ENCODE measurements at regions not wholly inside any gene's neighbourhood (a gene's known extent, or its start where the extent isn't known, plus 50 kb on each side); places are given as distances from the start of the nearest gene placed in this dataset.

DNA sequence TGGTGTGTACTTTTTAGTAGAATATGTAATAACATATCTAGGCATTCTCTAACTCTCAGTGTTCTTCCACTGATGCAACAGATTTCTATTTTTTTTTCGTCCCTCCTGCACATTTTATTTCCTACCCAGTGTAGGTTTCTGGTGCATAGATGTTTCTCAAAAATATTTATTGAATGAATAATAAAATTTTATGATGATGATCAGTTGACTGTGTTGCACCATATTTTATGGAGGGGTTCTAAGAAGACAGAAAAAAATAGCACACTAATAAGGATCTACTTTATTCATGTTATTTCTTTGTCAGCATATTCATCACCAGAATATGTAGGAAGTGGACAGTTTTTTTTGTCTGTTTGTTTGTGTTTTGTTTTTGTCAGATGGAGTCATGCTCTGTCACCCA is 2529.3 kb downstream of the ARAP2 start:
- no peak overlapping the region for H3K27ac ChIP-seq (ENCODE audit: low read depth, low read length, poor library complexity, severe bottlenecking)
- no peak overlapping the region for H2AFZ ChIP-seq (ENCODE audit: low read length)
- no peaks in the 10 kb centered on the region for H3K9me2 ChIP-seq (ENCODE audit: insufficient read depth, low read length)
- TF ChIP-seq, protein P1, sequence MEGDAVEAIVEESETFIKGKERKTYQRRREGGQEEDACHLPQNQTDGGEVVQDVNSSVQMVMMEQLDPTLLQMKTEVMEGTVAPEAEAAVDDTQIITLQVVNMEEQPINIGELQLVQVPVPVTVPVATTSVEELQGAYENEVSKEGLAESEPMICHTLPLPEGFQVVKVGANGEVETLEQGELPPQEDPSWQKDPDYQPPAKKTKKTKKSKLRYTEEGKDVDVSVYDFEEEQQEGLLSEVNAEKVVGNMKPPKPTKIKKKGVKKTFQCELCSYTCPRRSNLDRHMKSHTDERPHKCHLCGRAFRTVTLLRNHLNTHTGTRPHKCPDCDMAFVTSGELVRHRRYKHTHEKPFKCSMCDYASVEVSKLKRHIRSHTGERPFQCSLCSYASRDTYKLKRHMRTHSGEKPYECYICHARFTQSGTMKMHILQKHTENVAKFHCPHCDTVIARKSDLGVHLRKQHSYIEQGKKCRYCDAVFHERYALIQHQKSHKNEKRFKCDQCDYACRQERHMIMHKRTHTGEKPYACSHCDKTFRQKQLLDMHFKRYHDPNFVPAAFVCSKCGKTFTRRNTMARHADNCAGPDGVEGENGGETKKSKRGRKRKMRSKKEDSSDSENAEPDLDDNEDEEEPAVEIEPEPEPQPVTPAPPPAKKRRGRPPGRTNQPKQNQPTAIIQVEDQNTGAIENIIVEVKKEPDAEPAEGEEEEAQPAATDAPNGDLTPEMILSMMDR (conservative IDR thresholded peaks at IDR 0.05; ENCODE audit: low read length): no peak
- no peak for TF ChIP-seq EZH2phosphoT487 (IDR thresholded peaks at IDR 0.05; ENCODE audit: borderline replicate concordance, low read depth, low read length)
- no peaks in the 10 kb centered on the region for H3K4me1 ChIP-seq (ENCODE audit: insufficient read depth, low read length, poor library complexity, severe bottlenecking)
- no peak overlapping the region for H3K4me2 ChIP-seq (ENCODE audit: low read length)
- no peaks in the 10 kb centered on the region for H3K9me3 ChIP-seq (ENCODE audit: low read length)
- no peaks in the 10 kb centered on the region for H3K36me3 ChIP-seq (ENCODE audit: insufficient read depth, low read length)
- ChIA-PET CTCF (ENCODE audit: unreplicated experiment) (no interaction called here), POLR2A (interaction anchor here (0.7 kb wide), 1 partner anchor 1446 kb away, joined by 6 read pairs; no protein-coding TSS in a partner anchor)
- DNase-seq (ENCODE audit: low spot score): no peak
- BruUV-seq (replicated peaks): no TSS peak
- no peaks in the 10 kb centered on the region for H4K20me1 ChIP-seq (ENCODE audit: insufficient read depth, low read length)
- no peak overlapping the region for H3K4me3 ChIP-seq (ENCODE audit: low read depth, low read length, poor library complexity, severe bottlenecking)
- intact Hi-C loops (cut with micrococcal nuclease; ENCODE audit: unreplicated experiment): no loop called here
- H3K79me2 ChIP-seq (ENCODE audit: insufficient read depth, low read depth, low read length): no peaks in the 10 kb centered on the region

DNA sequence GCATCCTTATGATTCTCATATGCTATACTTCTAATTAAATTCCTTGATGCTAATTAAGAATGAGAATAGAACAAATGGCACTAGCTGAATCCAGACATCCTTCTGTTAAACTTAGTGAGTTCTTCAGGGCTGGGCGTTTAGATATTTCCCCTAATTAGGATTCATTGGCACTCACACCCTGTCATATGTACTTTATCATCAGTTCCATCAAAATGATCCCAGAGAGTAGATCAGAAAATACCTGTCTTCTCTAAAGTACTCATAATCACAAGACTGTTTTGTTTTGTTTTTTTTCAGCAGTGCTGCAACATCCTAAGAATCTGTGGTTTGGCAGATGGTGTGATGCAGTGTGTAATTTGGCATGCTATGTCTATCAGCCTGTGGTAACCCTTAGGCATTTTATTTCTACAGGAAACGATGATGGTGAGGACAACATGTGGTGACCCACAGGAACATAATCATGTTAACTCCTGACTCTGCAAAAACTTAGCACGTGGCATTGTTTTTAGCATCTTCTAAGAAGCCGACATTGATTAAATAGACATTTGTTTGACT is 2528.4 kb downstream of the ARAP2 start:
- Histone ChIP-seq H3K27ac (ENCODE audit: low read depth, low read length, poor library complexity, severe bottlenecking) (no peak overlapping the region), H2AFZ (ENCODE audit: low read length) (no peak overlapping the region)
- CTCF ChIA-PET (ENCODE audit: unreplicated experiment): no interaction called here

DNA sequence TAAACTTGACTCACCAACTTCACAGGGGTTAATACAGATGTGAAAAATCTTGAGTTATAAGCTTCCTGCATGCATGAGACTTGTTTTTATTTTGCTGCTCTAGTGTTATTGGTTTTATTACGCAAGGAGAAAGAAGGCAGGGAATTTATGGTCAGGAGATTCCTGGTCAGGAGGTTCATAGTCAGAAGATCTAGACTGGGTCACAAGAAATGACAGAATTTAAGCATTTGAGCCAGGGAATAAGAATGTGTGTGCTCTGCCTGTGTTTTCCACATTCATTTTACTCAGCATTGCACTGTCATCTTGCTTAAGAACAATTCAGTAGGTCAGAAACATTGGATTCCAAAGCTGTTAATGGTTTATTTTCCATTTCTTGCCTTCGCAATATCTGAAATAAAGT is 2522.1 kb downstream of the ARAP2 start:
- Histone ChIP-seq H3K4me3 (ENCODE audit: low read depth, low read length, poor library complexity, severe bottlenecking) (no peak overlapping the region), H2AFZ (ENCODE audit: low read length) (no peak overlapping the region), H3K79me2 (ENCODE audit: insufficient read depth, low read depth, low read length) (no peaks in the 10 kb centered on the region), H3K36me3 (ENCODE audit: insufficient read depth, low read length) (no peaks in the 10 kb centered on the region), H3K9me2 (ENCODE audit: insufficient read depth, low read length) (no peaks in the 10 kb centered on the region), H3K9me3 (ENCODE audit: low read length) (no peaks in the 10 kb centered on the region), H4K20me1 (ENCODE audit: insufficient read depth, low read length) (no peaks in the 10 kb centered on the region), H3K4me1 (ENCODE audit: insufficient read depth, low read length, poor library complexity, severe bottlenecking) (no peaks in the 10 kb centered on the region), H3K4me2 (ENCODE audit: low read length) (no peak overlapping the region), H3K27ac (ENCODE audit: low read depth, low read length, poor library complexity, severe bottlenecking) (no peak overlapping the region)
- no TSS peak for BruUV-seq (replicated peaks)
- intact Hi-C loops (cut with micrococcal nuclease; ENCODE audit: unreplicated experiment): no loop called here
- ChIA-PET CTCF (ENCODE audit: unreplicated experiment) (no interaction called here), POLR2A (no interaction called here)
- DNase-seq (ENCODE audit: low spot score): no peak
- TF ChIP-seq, protein P1 (conservative IDR thresholded peaks at IDR 0.05; ENCODE audit: low read length): no peak

More for the DNA sequence above, 2528.4 kb downstream of the ARAP2 start:
- Histone ChIP-seq H3K9me2 (ENCODE audit: insufficient read depth, low read length) (no peaks in the 10 kb centered on the region), H3K36me3 (ENCODE audit: insufficient read depth, low read length) (no peaks in the 10 kb centered on the region), H3K9me3 (ENCODE audit: low read length) (no peaks in the 10 kb centered on the region), H3K4me3 (ENCODE audit: low read depth, low read length, poor library complexity, severe bottlenecking) (no peak overlapping the region), H3K79me2 (ENCODE audit: insufficient read depth, low read depth, low read length) (no peaks in the 10 kb centered on the region), H4K20me1 (ENCODE audit: insufficient read depth, low read length) (no peaks in the 10 kb centered on the region), H3K4me2 (ENCODE audit: low read length) (no peak overlapping the region), H3K4me1 (ENCODE audit: insufficient read depth, low read length, poor library complexity, severe bottlenecking) (no peaks in the 10 kb centered on the region)
- intact Hi-C loops (cut with micrococcal nuclease; ENCODE audit: unreplicated experiment): no loop called here
- TF ChIP-seq, protein P1 (conservative IDR thresholded peaks at IDR 0.05; ENCODE audit: low read length): no peak
- TF ChIP-seq EZH2phosphoT487 (IDR thresholded peaks at IDR 0.05; ENCODE audit: borderline replicate concordance, low read depth, low read length): no peak
- no peak for DNase-seq (ENCODE audit: low spot score)
- POLR2A ChIA-PET: no interaction called here
- no TSS peak for BruUV-seq (replicated peaks)
